Keratinocyte (primary cell): ENCODE measurements at regions not wholly inside any gene's neighbourhood (a gene's known extent, or its start where the extent isn't known, plus 50 kb on each side); places are given as distances from the start of the nearest gene placed in this dataset.

ENCODE experiments used
- EZH2 ChIP-seq: IDR thresholded peaks from one replicate; pipeline ENCODE4 v1.6.1; 2012; ENCODE audit warnings: inconsistent platforms, mild to moderate bottlenecking, low read length, moderate library complexity
- TF ChIP-seq, protein P1 (sequence below), 3 experiments: IDR thresholded peaks in 1 of 3; conservative IDR thresholded peaks in 1 of 3; optimal IDR thresholded peaks in 1 of 3; 2 replicates in 2 of 3; 3 replicates in 1 of 3; pipeline versions ENCODE3 to v1.5.1; 2011; ENCODE audit warnings: low read length in 3 of 3, mild to moderate bottlenecking in 3 of 3, moderate library complexity in 2 of 3, control low read depth in 1 of 3, inconsistent platforms in 1 of 3; ENCODE audit not compliant: insufficient read depth in 2 of 3; ENCODE audit errors: extremely low read depth in 1 of 3

DNA sequence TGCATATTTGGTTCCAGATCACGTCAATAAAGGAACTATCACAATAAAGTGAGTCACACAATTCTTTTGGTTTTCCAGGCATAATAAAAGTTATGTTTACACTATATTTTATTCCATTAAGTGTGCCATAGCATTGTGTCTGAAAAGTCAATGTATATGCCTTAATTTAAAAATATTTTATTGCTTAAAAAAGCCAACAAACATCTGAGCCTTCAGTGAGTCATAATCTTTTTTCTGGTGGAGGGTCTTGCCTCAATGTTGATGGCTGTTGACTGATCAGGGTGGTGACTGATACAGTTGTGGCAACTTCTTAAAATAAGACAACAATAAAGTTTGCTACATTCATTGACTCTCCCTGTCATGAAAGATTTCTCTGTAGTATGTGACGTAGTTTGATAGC is 254.3 kb upstream of the SPOPL start:
- TF ChIP-seq, protein P1, sequence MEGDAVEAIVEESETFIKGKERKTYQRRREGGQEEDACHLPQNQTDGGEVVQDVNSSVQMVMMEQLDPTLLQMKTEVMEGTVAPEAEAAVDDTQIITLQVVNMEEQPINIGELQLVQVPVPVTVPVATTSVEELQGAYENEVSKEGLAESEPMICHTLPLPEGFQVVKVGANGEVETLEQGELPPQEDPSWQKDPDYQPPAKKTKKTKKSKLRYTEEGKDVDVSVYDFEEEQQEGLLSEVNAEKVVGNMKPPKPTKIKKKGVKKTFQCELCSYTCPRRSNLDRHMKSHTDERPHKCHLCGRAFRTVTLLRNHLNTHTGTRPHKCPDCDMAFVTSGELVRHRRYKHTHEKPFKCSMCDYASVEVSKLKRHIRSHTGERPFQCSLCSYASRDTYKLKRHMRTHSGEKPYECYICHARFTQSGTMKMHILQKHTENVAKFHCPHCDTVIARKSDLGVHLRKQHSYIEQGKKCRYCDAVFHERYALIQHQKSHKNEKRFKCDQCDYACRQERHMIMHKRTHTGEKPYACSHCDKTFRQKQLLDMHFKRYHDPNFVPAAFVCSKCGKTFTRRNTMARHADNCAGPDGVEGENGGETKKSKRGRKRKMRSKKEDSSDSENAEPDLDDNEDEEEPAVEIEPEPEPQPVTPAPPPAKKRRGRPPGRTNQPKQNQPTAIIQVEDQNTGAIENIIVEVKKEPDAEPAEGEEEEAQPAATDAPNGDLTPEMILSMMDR (optimal IDR thresholded peaks at IDR 0.05 in 1 of 3, IDR thresholded peaks at IDR 0.05 in 1 of 3, conservative IDR thresholded peaks at IDR 0.05 in 1 of 3; ENCODE audit: extremely low read depth in 1 of 3, insufficient read depth in 2 of 3, low read length in 3 of 3): no peak
- no peak for TF ChIP-seq EZH2
